Calu3 (cell line): ENCODE measurements at regions not wholly inside any gene's neighbourhood (a gene's known extent, or its start where the extent isn't known, plus 50 kb on each side); places are given as distances from the start of the nearest gene placed in this dataset.

Experiments used
- BruUV-seq: library from RNA; stranded (reverse); fragments of 400-500 nt; replicated peaks from 2 replicates; lab custom pipeline; 2021; lab: Mats Ljungman, UMichigan
- CTCF ChIA-PET: fragments of 300-600 bp; sonication (Branson Sonifier 250); formaldehyde crosslinking; loops from one replicate; lab custom pipeline; 2022; ENCODE audit warnings: antibody characterized with exemption; lab: Charles Lee
- DNase-seq: peaks from one replicate; pipeline ENCODE4 v3.0.0; 2022
- H3K27ac Mint-ChIP-seq: one replicate; pipeline ENCODE4 v1.8.0; 2022; ENCODE audit warnings: mixed read lengths; ENCODE audit not compliant: unreplicated experiment
- H3K27me3 Mint-ChIP-seq: one replicate; pipeline ENCODE4 v1.8.0; 2022; ENCODE audit warnings: mixed read lengths; ENCODE audit not compliant: unreplicated experiment
- H3K36me3 Mint-ChIP-seq: one replicate; pipeline ENCODE4 v1.8.0; 2022; ENCODE audit warnings: mild to moderate bottlenecking, moderate library complexity, mixed read lengths; ENCODE audit not compliant: insufficient read depth, unreplicated experiment
- H3K4me1 Mint-ChIP-seq: one replicate; pipeline ENCODE4 v1.8.0; 2022; ENCODE audit warnings: mild to moderate bottlenecking, low read depth, mixed read lengths; ENCODE audit not compliant: unreplicated experiment
- H3K4me3 Mint-ChIP-seq: one replicate; pipeline ENCODE4 v1.8.0; 2022; ENCODE audit warnings: mild to moderate bottlenecking, low read depth, moderate library complexity, mixed read lengths; ENCODE audit not compliant: unreplicated experiment
- H3K9me3 Mint-ChIP-seq: one replicate; pipeline ENCODE4 v1.8.0; 2022; ENCODE audit warnings: low read depth, mixed read lengths; ENCODE audit not compliant: unreplicated experiment
- intact Hi-C: fragments of 100-400 bp; cut with micrococcal nuclease; formaldehyde crosslinking; loops from one replicate; pipeline ENCODE4 v1.10.0; 2022; ENCODE audit not compliant: unreplicated experiment
- TF ChIP-seq, protein P1 (sequence below): fragments of 200-600 bp; IDR thresholded peaks from one replicate; pipeline ENCODE4 v1.8.0; 2022; ENCODE audit warnings: antibody characterized with exemption; ENCODE audit not compliant: unreplicated experiment

DNA sequence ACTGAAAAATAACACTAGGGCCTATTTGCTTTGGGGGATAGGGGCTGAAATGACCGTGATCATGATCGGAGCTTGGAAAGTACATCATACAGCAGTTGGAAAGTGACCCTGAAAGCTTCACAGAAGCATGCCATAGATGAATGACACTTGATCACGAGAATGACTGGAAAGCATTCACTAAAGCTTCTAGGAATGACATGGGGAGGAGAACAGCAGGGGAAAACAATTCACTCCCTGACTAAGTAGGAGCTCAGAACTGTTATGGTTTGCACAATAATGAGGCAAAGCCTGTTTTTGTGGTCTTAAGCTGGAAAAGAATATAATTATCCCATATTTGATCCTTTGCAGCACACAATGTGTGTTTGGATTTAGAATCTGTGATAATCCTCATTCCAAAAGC, 237.5 kb downstream of the NOL4 start:
- no TSS peak for BruUV-seq
- H3K4me3 Mint-ChIP-seq: no peak overlapping the region
- DNase-seq: no peak
- no peak overlapping the region for H3K27ac Mint-ChIP-seq
- H3K36me3 Mint-ChIP-seq: no peaks in the 10 kb centered on the region
- intact Hi-C loops: no loop called here
- H3K27me3 Mint-ChIP-seq: no peaks in the 10 kb centered on the region
- H3K4me1 Mint-ChIP-seq: peaks cover 9% of the 10 kb centered on the region
- CTCF ChIA-PET: no interaction called here
- H3K9me3 Mint-ChIP-seq: no peaks in the 10 kb centered on the region
- TF ChIP-seq, protein P1, sequence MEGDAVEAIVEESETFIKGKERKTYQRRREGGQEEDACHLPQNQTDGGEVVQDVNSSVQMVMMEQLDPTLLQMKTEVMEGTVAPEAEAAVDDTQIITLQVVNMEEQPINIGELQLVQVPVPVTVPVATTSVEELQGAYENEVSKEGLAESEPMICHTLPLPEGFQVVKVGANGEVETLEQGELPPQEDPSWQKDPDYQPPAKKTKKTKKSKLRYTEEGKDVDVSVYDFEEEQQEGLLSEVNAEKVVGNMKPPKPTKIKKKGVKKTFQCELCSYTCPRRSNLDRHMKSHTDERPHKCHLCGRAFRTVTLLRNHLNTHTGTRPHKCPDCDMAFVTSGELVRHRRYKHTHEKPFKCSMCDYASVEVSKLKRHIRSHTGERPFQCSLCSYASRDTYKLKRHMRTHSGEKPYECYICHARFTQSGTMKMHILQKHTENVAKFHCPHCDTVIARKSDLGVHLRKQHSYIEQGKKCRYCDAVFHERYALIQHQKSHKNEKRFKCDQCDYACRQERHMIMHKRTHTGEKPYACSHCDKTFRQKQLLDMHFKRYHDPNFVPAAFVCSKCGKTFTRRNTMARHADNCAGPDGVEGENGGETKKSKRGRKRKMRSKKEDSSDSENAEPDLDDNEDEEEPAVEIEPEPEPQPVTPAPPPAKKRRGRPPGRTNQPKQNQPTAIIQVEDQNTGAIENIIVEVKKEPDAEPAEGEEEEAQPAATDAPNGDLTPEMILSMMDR: no peak

- no peak overlapping the region for H3K27ac Mint-ChIP-seq
- DNase-seq: no peak
- no TSS peak for BruUV-seq
- H3K27me3 Mint-ChIP-seq: no peaks in the 10 kb centered on the region
- no peaks in the 10 kb centered on the region for H3K9me3 Mint-ChIP-seq
- H3K4me3 Mint-ChIP-seq: no peak overlapping the region
- H3K4me1 Mint-ChIP-seq: peaks cover 9% of the 10 kb centered on the region
- intact Hi-C loops: no loop called here
- CTCF ChIA-PET: interaction anchor here (0.7 kb wide), 1 partner anchor 16 kb away, joined by 5 read pairs; no protein-coding TSS in a partner anchor
- TF ChIP-seq, protein P1: no peak
- no peaks in the 10 kb centered on the region for H3K36me3 Mint-ChIP-seq
Observed at GRCh38 chr18:33983126-33983525, 241.6 kb downstream of the NOL4 start.

DNA sequence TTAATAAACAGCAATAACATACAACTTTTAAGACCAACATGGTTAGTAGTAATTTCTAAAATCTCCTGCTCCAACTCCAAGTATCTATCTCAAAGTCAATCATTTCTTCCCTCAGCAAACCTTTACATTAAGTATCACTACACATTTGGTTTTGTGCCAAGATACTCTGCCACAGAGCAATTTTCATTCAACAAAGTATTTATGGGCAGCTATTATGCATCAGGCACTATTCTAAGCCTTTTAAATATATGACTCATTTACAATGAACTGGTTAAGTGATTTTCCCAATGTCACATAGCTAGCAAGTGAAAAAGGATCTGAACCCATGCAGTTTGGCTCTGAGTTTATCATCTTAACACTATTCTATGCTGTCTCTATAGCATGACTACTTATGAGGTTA, 264.3 kb downstream of the NOL4 start:
- no peak overlapping the region for H3K4me3 Mint-ChIP-seq
- BruUV-seq: no TSS peak
- H3K9me3 Mint-ChIP-seq: peaks cover 2% of the 10 kb centered on the region
- H3K36me3 Mint-ChIP-seq: no peaks in the 10 kb centered on the region
- CTCF ChIA-PET: no interaction called here
- H3K27ac Mint-ChIP-seq: no peak overlapping the region
- TF ChIP-seq, protein P1: no peak
- DNase-seq: no peak
- intact Hi-C loops: no loop called here
- no peaks in the 10 kb centered on the region for H3K4me1 Mint-ChIP-seq
- no peaks in the 10 kb centered on the region for H3K27me3 Mint-ChIP-seq

DNA sequence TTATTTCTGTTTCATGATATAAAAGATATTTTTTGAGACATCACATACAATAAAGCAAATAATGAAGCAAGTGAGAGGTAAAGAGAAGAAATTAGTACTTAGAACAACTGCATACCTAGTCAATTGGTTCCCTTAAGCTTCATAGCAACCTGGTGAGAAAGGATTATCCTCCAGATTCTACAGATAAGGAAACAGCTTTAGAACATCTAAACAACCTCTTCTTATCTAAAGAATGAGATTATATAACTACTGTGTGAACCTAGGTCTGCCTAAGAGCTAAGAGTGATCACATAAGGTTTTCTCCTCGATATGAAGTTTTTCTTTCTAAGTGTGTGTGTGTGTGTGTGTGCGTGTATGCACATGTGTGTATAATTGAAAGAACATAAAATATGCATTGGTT, 265.1 kb downstream of the NOL4 start:
- no peaks in the 10 kb centered on the region for H3K27me3 Mint-ChIP-seq
- intact Hi-C loops: no loop called here
- no peak for DNase-seq
- BruUV-seq: no TSS peak
- H3K36me3 Mint-ChIP-seq: no peaks in the 10 kb centered on the region
- peaks cover 2% of the 10 kb centered on the region for H3K9me3 Mint-ChIP-seq
- no peaks in the 10 kb centered on the region for H3K4me1 Mint-ChIP-seq
- H3K27ac Mint-ChIP-seq: no peak overlapping the region
- H3K4me3 Mint-ChIP-seq: no peak overlapping the region
- TF ChIP-seq, protein P1: no peak
- CTCF ChIA-PET: interaction anchor here (0.6 kb wide), 1 partner anchor 163 kb away, joined by 7 read pairs; no protein-coding TSS in a partner anchor
